BE2C (cell line): ENCODE measurements at regions not wholly inside any gene's neighbourhood (a gene's known extent, or its start where the extent isn't known, plus 50 kb on each side); places are given as distances from the start of the nearest gene placed in this dataset.

ENCODE experiments used
- DNase-seq: peaks from one replicate; pipeline ENCODE4 v3.0.0-alpha.2; 2020
- H3K27me3 ChIP-seq: fragments of 250-450 bp; sonication (Bioruptor Pico); 2 replicates; pipeline ENCODE4 v1.5.1; 2020; ENCODE audit warnings: mild to moderate bottlenecking
- H3K36me3 ChIP-seq: fragments of 250-450 bp; sonication (Bioruptor Pico); 2 replicates; pipeline ENCODE4 v1.5.1; 2020; ENCODE audit warnings: mild to moderate bottlenecking
- H3K4me1 ChIP-seq: fragments of 250-450 bp; sonication (Bioruptor Pico); 2 replicates; pipeline ENCODE4 v1.5.1; 2020
- H3K4me3 ChIP-seq: 2 replicates; pipeline ENCODE4 v1.5.1; 2011; ENCODE audit warnings: low read depth, low read length
- H3K9me3 ChIP-seq: fragments of 250-450 bp; sonication (Bioruptor Pico); 2 replicates; pipeline ENCODE4 v1.5.1; 2020
- TF ChIP-seq, protein P1 (sequence below): IDR thresholded peaks from 2 replicates; pipeline ENCODE4 v1.5.1; 2012; ENCODE audit warnings: mild to moderate bottlenecking, low read depth, low read length

- DNase-seq = no peak
- no peaks in the 10 kb centered on the region for H3K36me3 ChIP-seq
- TF ChIP-seq, protein P1, sequence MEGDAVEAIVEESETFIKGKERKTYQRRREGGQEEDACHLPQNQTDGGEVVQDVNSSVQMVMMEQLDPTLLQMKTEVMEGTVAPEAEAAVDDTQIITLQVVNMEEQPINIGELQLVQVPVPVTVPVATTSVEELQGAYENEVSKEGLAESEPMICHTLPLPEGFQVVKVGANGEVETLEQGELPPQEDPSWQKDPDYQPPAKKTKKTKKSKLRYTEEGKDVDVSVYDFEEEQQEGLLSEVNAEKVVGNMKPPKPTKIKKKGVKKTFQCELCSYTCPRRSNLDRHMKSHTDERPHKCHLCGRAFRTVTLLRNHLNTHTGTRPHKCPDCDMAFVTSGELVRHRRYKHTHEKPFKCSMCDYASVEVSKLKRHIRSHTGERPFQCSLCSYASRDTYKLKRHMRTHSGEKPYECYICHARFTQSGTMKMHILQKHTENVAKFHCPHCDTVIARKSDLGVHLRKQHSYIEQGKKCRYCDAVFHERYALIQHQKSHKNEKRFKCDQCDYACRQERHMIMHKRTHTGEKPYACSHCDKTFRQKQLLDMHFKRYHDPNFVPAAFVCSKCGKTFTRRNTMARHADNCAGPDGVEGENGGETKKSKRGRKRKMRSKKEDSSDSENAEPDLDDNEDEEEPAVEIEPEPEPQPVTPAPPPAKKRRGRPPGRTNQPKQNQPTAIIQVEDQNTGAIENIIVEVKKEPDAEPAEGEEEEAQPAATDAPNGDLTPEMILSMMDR = no peak
Measured at GRCh38 chr22:27156821-27157489, 499.6 kb downstream of the MIAT start.

GRCh38 chr22:27157666-27158370, 500.4 kb downstream of the MIAT start:
- H3K4me3 ChIP-seq = no peak overlapping the region
- no peaks in the 10 kb centered on the region for H3K4me1 ChIP-seq
- H3K27me3 ChIP-seq = no peaks in the 10 kb centered on the region
- no peak for DNase-seq
- no peaks in the 10 kb centered on the region for H3K9me3 ChIP-seq
- H3K36me3 ChIP-seq = no peaks in the 10 kb centered on the region
- TF ChIP-seq, protein P1 = no peak

More at GRCh38 chr22:27156821-27157489, 499.6 kb downstream of the MIAT start:
- H3K9me3 ChIP-seq = no peaks in the 10 kb centered on the region
- H3K27me3 ChIP-seq = no peaks in the 10 kb centered on the region
- no peak overlapping the region for H3K4me3 ChIP-seq
- no peaks in the 10 kb centered on the region for H3K4me1 ChIP-seq

- Histone ChIP-seq H3K4me1 (no peaks in the 10 kb centered on the region), H3K9me3 (no peaks in the 10 kb centered on the region), H3K4me3 (no peak overlapping the region), H3K27me3 (no peaks in the 10 kb centered on the region), H3K36me3 (no peaks in the 10 kb centered on the region)
- TF ChIP-seq, protein P1 = no peak
- no peak for DNase-seq
Measured at GRCh38 chr22:27159016-27159415, 501.6 kb downstream of the MIAT start.

- no peaks in the 10 kb centered on the region for H3K27me3 ChIP-seq
- H3K36me3 ChIP-seq = no peaks in the 10 kb centered on the region
- H3K4me1 ChIP-seq = no peaks in the 10 kb centered on the region
- no peak for DNase-seq
- H3K4me3 ChIP-seq = no peak overlapping the region
- TF ChIP-seq, protein P1 = no peak
- H3K9me3 ChIP-seq = no peaks in the 10 kb centered on the region
Measured at GRCh38 chr22:27159716-27160295, 502.4 kb downstream of the MIAT start.

- no peaks in the 10 kb centered on the region for H3K4me1 ChIP-seq
- TF ChIP-seq, protein P1 = no peak
- H3K36me3 ChIP-seq = no peaks in the 10 kb centered on the region
- no peaks in the 10 kb centered on the region for H3K27me3 ChIP-seq
- H3K4me3 ChIP-seq = no peak overlapping the region
- DNase-seq = no peak
- no peaks in the 10 kb centered on the region for H3K9me3 ChIP-seq
Measured at GRCh38 chr22:27163162-27164137, 506.1 kb downstream of the MIAT start.
